Endothelial cell (in vitro differentiated cells): ENCODE measurements at regions not wholly inside any gene's neighbourhood (a gene's known extent, or its start where the extent isn't known, plus 50 kb on each side); places are given as distances from the start of the nearest gene placed in this dataset.

Experiments
- DNase-seq: peaks from one replicate; pipeline ENCODE4 v3.0.0; 2021; ENCODE audit warnings: low spot score
- H3K27ac Mint-ChIP-seq: one replicate; pipeline ENCODE4 v1.8.0; 2021; ENCODE audit warnings: mixed read lengths, inconsistent platforms; ENCODE audit not compliant: unreplicated experiment
- H3K27me3 Mint-ChIP-seq: one replicate; pipeline ENCODE4 v1.8.0; 2021; ENCODE audit warnings: mild to moderate bottlenecking, moderate library complexity, mixed read lengths, inconsistent platforms; ENCODE audit not compliant: unreplicated experiment
- H3K36me3 Mint-ChIP-seq: one replicate; pipeline ENCODE4 v1.8.0; 2021; ENCODE audit warnings: mild to moderate bottlenecking, low read depth, mixed read lengths, inconsistent platforms; ENCODE audit not compliant: unreplicated experiment
- H3K4me1 Mint-ChIP-seq: one replicate; pipeline ENCODE4 v1.8.0; 2021; ENCODE audit warnings: mild to moderate bottlenecking, mixed read lengths, inconsistent platforms; ENCODE audit not compliant: unreplicated experiment
- H3K4me3 Mint-ChIP-seq: one replicate; pipeline ENCODE4 v1.8.0; 2021; ENCODE audit warnings: mild to moderate bottlenecking, mixed read lengths, inconsistent platforms; ENCODE audit not compliant: unreplicated experiment
- H3K9me3 Mint-ChIP-seq: one replicate; pipeline ENCODE4 v1.8.0; 2021; ENCODE audit warnings: mixed read lengths, inconsistent platforms; ENCODE audit not compliant: unreplicated experiment
- CTCF ChIP-seq: fragments of 200-600 bp; sonication (generic); IDR thresholded peaks from one replicate; pipeline ENCODE4 v1.5.0; 2021; ENCODE audit warnings: antibody characterized with exemption; ENCODE audit not compliant: unreplicated experiment

- no peaks in the 10 kb centered on the region for H3K4me1 Mint-ChIP-seq
- TF ChIP-seq CTCF = no peak
- H3K9me3 Mint-ChIP-seq = no peaks in the 10 kb centered on the region
- no peak overlapping the region for H3K27ac Mint-ChIP-seq
- DNase-seq = no peak
- no peaks in the 10 kb centered on the region for H3K36me3 Mint-ChIP-seq
- no peak overlapping the region for H3K4me3 Mint-ChIP-seq
- H3K27me3 Mint-ChIP-seq = no peaks in the 10 kb centered on the region
Measured at GRCh38 chr4:59200992-59201391, 1999.1 kb upstream of the ADGRL3 start.

- H3K36me3 Mint-ChIP-seq = no peaks in the 10 kb centered on the region
- no peaks in the 10 kb centered on the region for H3K27me3 Mint-ChIP-seq
- no peak for DNase-seq
- TF ChIP-seq CTCF = no peak
- H3K4me1 Mint-ChIP-seq = no peaks in the 10 kb centered on the region
- no peak overlapping the region for H3K4me3 Mint-ChIP-seq
- no peak overlapping the region for H3K27ac Mint-ChIP-seq
- H3K9me3 Mint-ChIP-seq = no peaks in the 10 kb centered on the region
Measured at GRCh38 chr4:59217910-59218631, 1982.1 kb upstream of the ADGRL3 start.

- no peak for DNase-seq
- no peaks in the 10 kb centered on the region for H3K36me3 Mint-ChIP-seq
- no peak overlapping the region for H3K27ac Mint-ChIP-seq
- no peak overlapping the region for H3K4me3 Mint-ChIP-seq
- H3K9me3 Mint-ChIP-seq = no peaks in the 10 kb centered on the region
- no peak for TF ChIP-seq CTCF
- H3K4me1 Mint-ChIP-seq = no peaks in the 10 kb centered on the region
- no peaks in the 10 kb centered on the region for H3K27me3 Mint-ChIP-seq
Measured at GRCh38 chr4:59222221-59222620, 1977.9 kb upstream of the ADGRL3 start.

- no peak overlapping the region for H3K4me3 Mint-ChIP-seq
Measured at GRCh38 chr4:59223292-59223941, 1976.7 kb upstream of the ADGRL3 start.

More at GRCh38 chr4:59223292-59223941, 1976.7 kb upstream of the ADGRL3 start:
- Mint-ChIP-seq H3K4me1 (no peaks in the 10 kb centered on the region), H3K27ac (no peak overlapping the region), H3K9me3 (no peaks in the 10 kb centered on the region), H3K27me3 (no peaks in the 10 kb centered on the region), H3K36me3 (no peaks in the 10 kb centered on the region)
- TF ChIP-seq CTCF = no peak
- DNase-seq = no peak
